DND-41 (cell line): ENCODE measurements at regions not wholly inside any gene's neighbourhood (a gene's known extent, or its start where the extent isn't known, plus 50 kb on each side); places are given as distances from the start of the nearest gene placed in this dataset.

Experiments used
- ATAC-seq: fragments of 200-7000 bp; cut with Tn5 transposase; 3 replicates; pipeline ENCODE4 v1.9.1; 2021; ENCODE audit warnings: low read depth; ENCODE audit not compliant: insufficient read depth
- DNase-seq: peaks from one replicate; pipeline ENCODE4 v3.0.0-alpha.2; 2020
- H2AFZ ChIP-seq: 2 replicates; pipeline ENCODE4 v1.6.0; 2012; ENCODE audit warnings: low read depth, low read length
- H3K27ac ChIP-seq: 2 replicates; pipeline ENCODE4 v1.5.1; 2012; ENCODE audit warnings: low read length, inconsistent platforms
- H3K27me3 ChIP-seq: fragments of 200-600 bp; sonication (generic); 2 replicates; pipeline ENCODE4 v1.6.0; 2012; ENCODE audit warnings: low read length, mild to moderate bottlenecking, inconsistent platforms; ENCODE audit not compliant: insufficient read depth, poor library complexity
- H3K36me3 ChIP-seq: 2 replicates; pipeline ENCODE4 v1.5.1; 2012; ENCODE audit warnings: low read length, inconsistent platforms; ENCODE audit not compliant: insufficient read depth
- H3K4me1 ChIP-seq: 2 replicates; pipeline ENCODE4 v1.5.1; 2012; ENCODE audit warnings: mild to moderate bottlenecking, low read length; ENCODE audit not compliant: insufficient read depth
- H3K4me2 ChIP-seq: 2 replicates; pipeline ENCODE4 v1.6.0; 2012; ENCODE audit warnings: mild to moderate bottlenecking, moderate library complexity, low read length, inconsistent platforms; ENCODE audit not compliant: insufficient read depth
- H3K4me3 ChIP-seq, 2 experiments: fragments of 200-600 bp in 1 of 2; shearing (Covaris generic) in 1 of 2; 2 replicates each; pipeline ENCODE4 v1.5.1; 2012 to 2016; ENCODE audit warnings: inconsistent platforms in 2 of 2, low read length in 2 of 2, mild to moderate bottlenecking in 2 of 2, low read depth in 1 of 2, moderate library complexity in 1 of 2
- H3K79me2 ChIP-seq: 2 replicates; pipeline ENCODE4 v1.6.0; 2012; ENCODE audit warnings: low read length, inconsistent platforms; ENCODE audit not compliant: insufficient read depth
- H3K9ac ChIP-seq: 2 replicates; pipeline ENCODE4 v1.6.0; 2012; ENCODE audit warnings: low read depth, mild to moderate bottlenecking, inconsistent platforms, low read length, moderate library complexity
- H3K9me3 ChIP-seq: 2 replicates; pipeline ENCODE4 v1.5.1; 2012; ENCODE audit warnings: low read length, moderate library complexity, mild to moderate bottlenecking, inconsistent platforms; ENCODE audit not compliant: insufficient read depth, severe bottlenecking
- H4K20me1 ChIP-seq: 2 replicates; pipeline ENCODE4 v1.6.0; 2012; ENCODE audit warnings: low read length; ENCODE audit not compliant: insufficient read depth
- CTCF ChIP-seq: IDR thresholded peaks from 2 replicates; pipeline ENCODE4 v1.5.1; 2012; ENCODE audit warnings: borderline replicate concordance, low read length, moderate library complexity, mild to moderate bottlenecking; ENCODE audit not compliant: poor library complexity, severe bottlenecking; ENCODE audit errors: extremely low read depth
- EZH2 ChIP-seq: IDR thresholded peaks from 3 replicates; pipeline ENCODE4 v1.6.1; 2012; ENCODE audit warnings: borderline replicate concordance, low read depth, mild to moderate bottlenecking, moderate library complexity, low read length, inconsistent platforms; ENCODE audit not compliant: severe bottlenecking

- Histone ChIP-seq H3K27ac (no peak overlapping the region), H3K4me3 (no peak overlapping the region), H3K27me3 (no peaks in the 10 kb centered on the region), H4K20me1 (peaks cover 5% of the 10 kb centered on the region; the same call in 1 of the 2 replicates), H3K9ac (no peak overlapping the region), H3K4me2 (no peak overlapping the region), H3K36me3 (no peaks in the 10 kb centered on the region), H2AFZ (no peak overlapping the region), H3K4me1 (no peaks in the 10 kb centered on the region), H3K79me2 (no peaks in the 10 kb centered on the region), H3K9me3 (no peaks in the 10 kb centered on the region)
- ATAC-seq (no peak), DNase-seq (no peak)
- TF ChIP-seq EZH2 (no peak), CTCF (no peak)
Measured at GRCh38 chr7:156236936-156237599, 403.5 kb upstream of the RNF32 start.

GRCh38 chr7:156236181-156236889, 404.2 kb upstream of the RNF32 start:
- H3K36me3 ChIP-seq, result no peaks in the 10 kb centered on the region
- no peak overlapping the region for H3K4me3 ChIP-seq

GRCh38 chr7:156234666-156235494, 405.7 kb upstream of the RNF32 start:
- DNase-seq (no peak), ATAC-seq (no peak)
- H3K4me1 ChIP-seq, result no peaks in the 10 kb centered on the region
- peaks cover 5% of the 10 kb centered on the region; the same call in 1 of the 2 replicates for H4K20me1 ChIP-seq
- no peaks in the 10 kb centered on the region for H3K27me3 ChIP-seq
- no peak overlapping the region for H3K27ac ChIP-seq
- H3K9me3 ChIP-seq, result no peaks in the 10 kb centered on the region
- no peak overlapping the region for H3K4me3 ChIP-seq
- no peak overlapping the region for H3K4me2 ChIP-seq
- H3K36me3 ChIP-seq, result no peaks in the 10 kb centered on the region
- H2AFZ ChIP-seq, result no peak overlapping the region
- H3K79me2 ChIP-seq, result no peaks in the 10 kb centered on the region
- no peak for TF ChIP-seq EZH2
- no peak for TF ChIP-seq CTCF
- no peak overlapping the region for H3K9ac ChIP-seq

More at GRCh38 chr7:156236181-156236889, 404.2 kb upstream of the RNF32 start:
- H4K20me1 ChIP-seq, result peaks cover 5% of the 10 kb centered on the region; the same call in 1 of the 2 replicates
- H3K27me3 ChIP-seq, result no peaks in the 10 kb centered on the region
- H3K27ac ChIP-seq, result no peak overlapping the region
- no peaks in the 10 kb centered on the region for H3K9me3 ChIP-seq
- H3K4me1 ChIP-seq, result no peaks in the 10 kb centered on the region
- H3K9ac ChIP-seq, result no peak overlapping the region
- ATAC-seq (no peak), DNase-seq (no peak)
- H3K4me2 ChIP-seq, result no peak overlapping the region
- H2AFZ ChIP-seq, result no peak overlapping the region
- no peaks in the 10 kb centered on the region for H3K79me2 ChIP-seq
- TF ChIP-seq EZH2 (no peak), CTCF (no peak)
